Spleen (tissue), 11 donors: ENCODE measurements at regions not wholly inside any gene's neighbourhood (a gene's known extent, or its start where the extent isn't known, plus 50 kb on each side); places are given as distances from the start of the nearest gene placed in this dataset.

Experiments
- DNase-seq: peaks from one replicate; pipeline ENCODE4 v3.0.0-alpha.2; 2020
- H3K27ac ChIP-seq, 8 donors: fragments of 200-600 bp; sonication (generic) in 7 of 8; 1 replicate in 4 of 8; 2 replicates in 4 of 8; pipeline versions ENCODE4 v1.5.0 to v1.8.0; 2016 to 2021; ENCODE audit warnings: inconsistent platforms in 4 of 8, mild to moderate bottlenecking in 4 of 8, moderate library complexity in 1 of 8
- H3K27me3 ChIP-seq, 7 donors: fragments of 200-600 bp; sonication (generic) in 6 of 7; replicated peaks in 1 of 7; 1 replicate in 4 of 7; 2 replicates in 3 of 7; pipeline versions ENCODE4 v1.5.0 to v1.8.0; 2016 to 2021; ENCODE audit warnings: inconsistent platforms in 3 of 7, mild to moderate bottlenecking in 1 of 7
- H3K36me3 ChIP-seq, 6 donors: fragments of 200-600 bp; sonication (generic) in 5 of 6; 1 replicate in 4 of 6; 2 replicates in 2 of 6; pipeline versions ENCODE4 v1.5.0 to v1.8.0; 2016 to 2021; ENCODE audit warnings: inconsistent platforms in 2 of 6
- H3K4me1 ChIP-seq, 6 donors: fragments of 200-600 bp; sonication (generic) in 5 of 6; 1 replicate in 3 of 6; 2 replicates in 3 of 6; pipeline versions ENCODE4 v1.5.0 to v1.8.0; 2016 to 2021; ENCODE audit warnings: inconsistent platforms in 3 of 6
- H3K4me3 ChIP-seq, 8 donors: fragments of 200-600 bp; sonication (generic) in 7 of 8; 1 replicate in 4 of 8; 2 replicates in 4 of 8; pipeline versions ENCODE4 v1.5.0 to v1.8.0; 2016 to 2021; ENCODE audit warnings: inconsistent platforms in 4 of 8, mild to moderate bottlenecking in 4 of 8, moderate library complexity in 2 of 8
- H3K9me3 ChIP-seq, 8 donors: fragments of 200-600 bp; sonication (generic) in 7 of 8; 1 replicate in 4 of 8; 2 replicates in 4 of 8; pipeline versions ENCODE4 v1.5.0 to v1.8.0; 2016 to 2021; ENCODE audit warnings: inconsistent platforms in 4 of 8
- POLR2A ChIP-seq, 3 donors: fragments of 450-650 bp; IDR thresholded peaks; one replicate each; pipeline ENCODE4 v1.5.1; 2017; ENCODE audit warnings: antibody characterized with exemption in 3 of 3, mild to moderate bottlenecking in 1 of 3
- POLR2AphosphoS5 ChIP-seq, 3 donors: sonication (generic); formaldehyde crosslinking; IDR thresholded peaks; one replicate each; pipeline ENCODE4 v1.5.1; 2017; ENCODE audit warnings: antibody characterized with exemption in 3 of 3
- WGBS, 5 donors: extraction: QIAGEN DNeasy Blood & Tissue Kit in 3 of 5; methylation state at CpG; one replicate each; pipeline versions ENCODE4 v1.1.5 to v1.1.7; 2013 to 2018; 5-methylcytosine and 5-hydroxymethylcytosine counted together
- intact Hi-C: fragments of 100-400 bp; cut with DNase I; formaldehyde crosslinking; loops from one replicate; pipeline ENCODE4 v1.15.0; 2023; ENCODE audit warnings: low total_unique reads
- TF ChIP-seq, protein P1 (sequence below), 11 experiments: fragments of 200-600 bp in 7 of 11; fragments of 450-650 bp in 4 of 11; sonication (generic) in 4 of 11; IDR thresholded peaks in 8 of 11; conservative IDR thresholded peaks in 3 of 11; 1 replicate in 7 of 11; 2 replicates in 4 of 11; pipeline versions ENCODE4 v1.4.0 to v1.8.0; 2016 to 2021; ENCODE audit warnings: antibody characterized with exemption in 11 of 11, inconsistent platforms in 4 of 11, mild to moderate bottlenecking in 1 of 11
- donor health status: healthy with polysubstance abuse.
- donor health status: DM: no; HTN: no; CAD: no; lungs with moderate emphysema.
- donor health status: DM: no; HTN: no; CAD: no.
- donor health status: Bipolar disorder and iron deficiency.
- donor health status: healthy.
- donor health status: DM: no; HTN: no; CAD: no.
- donor health status: DM: yes; HTN: yes; CAD: no.

DNA sequence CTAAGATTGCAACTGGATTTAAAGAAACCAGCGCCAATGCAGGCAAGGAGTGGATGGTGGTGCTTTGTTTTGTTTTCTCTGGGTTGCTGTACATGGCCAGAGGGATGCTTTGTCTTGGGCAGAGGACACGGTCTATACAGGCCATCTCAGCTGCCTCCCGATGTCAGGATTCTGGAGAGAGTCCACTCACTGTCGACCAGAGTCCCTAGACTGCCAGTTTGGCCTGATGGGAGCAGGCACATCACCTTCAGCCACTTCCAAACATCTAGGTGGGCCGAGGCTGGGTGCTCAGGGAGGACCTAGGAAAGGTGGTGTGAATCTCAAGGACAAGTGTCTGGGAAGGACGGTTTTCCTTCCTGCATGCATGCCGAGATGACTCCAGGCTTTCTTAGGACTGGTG is 152.1 kb downstream of the BUB3 start:
- H3K4me3 ChIP-seq = no peak overlapping the region
- no peak for DNase-seq
- H3K27ac ChIP-seq = no peak overlapping the region
- WGBS, 5 donors = 62 to 90% (median 87%) methylated on average over 6 to 7 of the region's 7 CpGs
- TF ChIP-seq POLR2A (IDR thresholded peaks at IDR 0.05) (no peak), POLR2AphosphoS5 (IDR thresholded peaks at IDR 0.05) (no peak)
- TF ChIP-seq, protein P1, sequence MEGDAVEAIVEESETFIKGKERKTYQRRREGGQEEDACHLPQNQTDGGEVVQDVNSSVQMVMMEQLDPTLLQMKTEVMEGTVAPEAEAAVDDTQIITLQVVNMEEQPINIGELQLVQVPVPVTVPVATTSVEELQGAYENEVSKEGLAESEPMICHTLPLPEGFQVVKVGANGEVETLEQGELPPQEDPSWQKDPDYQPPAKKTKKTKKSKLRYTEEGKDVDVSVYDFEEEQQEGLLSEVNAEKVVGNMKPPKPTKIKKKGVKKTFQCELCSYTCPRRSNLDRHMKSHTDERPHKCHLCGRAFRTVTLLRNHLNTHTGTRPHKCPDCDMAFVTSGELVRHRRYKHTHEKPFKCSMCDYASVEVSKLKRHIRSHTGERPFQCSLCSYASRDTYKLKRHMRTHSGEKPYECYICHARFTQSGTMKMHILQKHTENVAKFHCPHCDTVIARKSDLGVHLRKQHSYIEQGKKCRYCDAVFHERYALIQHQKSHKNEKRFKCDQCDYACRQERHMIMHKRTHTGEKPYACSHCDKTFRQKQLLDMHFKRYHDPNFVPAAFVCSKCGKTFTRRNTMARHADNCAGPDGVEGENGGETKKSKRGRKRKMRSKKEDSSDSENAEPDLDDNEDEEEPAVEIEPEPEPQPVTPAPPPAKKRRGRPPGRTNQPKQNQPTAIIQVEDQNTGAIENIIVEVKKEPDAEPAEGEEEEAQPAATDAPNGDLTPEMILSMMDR (IDR thresholded peaks at IDR 0.05 in 8 of 11, conservative IDR thresholded peaks at IDR 0.05 in 3 of 11) = no peak
- no peaks in the 10 kb centered on the region for H3K27me3 ChIP-seq
- no peaks in the 10 kb centered on the region for H3K9me3 ChIP-seq
- intact Hi-C loops = no loop called here
- no peaks in the 10 kb centered on the region for H3K36me3 ChIP-seq
- no peaks in the 10 kb centered on the region for H3K4me1 ChIP-seq

DNA sequence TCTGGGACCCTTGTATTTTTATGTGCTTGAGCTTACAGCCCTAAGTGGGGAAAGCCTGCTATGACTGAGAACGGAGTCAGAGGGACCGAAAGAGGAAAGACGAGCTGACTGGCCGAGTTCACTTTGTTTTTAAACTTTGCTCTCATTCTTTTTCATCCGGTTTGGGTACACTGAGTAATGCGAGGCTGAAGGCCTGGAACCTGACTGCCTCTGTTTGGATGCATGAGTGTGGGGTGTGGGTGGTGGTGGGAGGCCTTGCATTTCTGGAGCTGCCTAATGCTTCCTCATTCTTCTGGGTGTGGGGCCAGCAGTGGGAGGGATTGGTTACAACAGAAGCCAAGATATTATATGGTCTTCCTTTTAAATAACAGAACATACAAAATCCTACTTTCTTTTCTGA is 155.5 kb downstream of the BUB3 start:
- Histone ChIP-seq H3K4me1 (no peaks in the 10 kb centered on the region), H3K27me3 (no peaks in the 10 kb centered on the region), H3K27ac (peak overlapping the region in 1 of 8 donors; percentile 41), H3K36me3 (no peaks in the 10 kb centered on the region), H3K9me3 (no peaks in the 10 kb centered on the region), H3K4me3 (no peak overlapping the region)
- no peak for DNase-seq
- intact Hi-C loops = no loop called here
- 64 to 91% (median 78%) methylated on average over 6 of the region's 6 CpGs for whole genome bisulfite sequencing, 5 donors
- TF ChIP-seq POLR2AphosphoS5 (IDR thresholded peaks at IDR 0.05) = no peak

DNA sequence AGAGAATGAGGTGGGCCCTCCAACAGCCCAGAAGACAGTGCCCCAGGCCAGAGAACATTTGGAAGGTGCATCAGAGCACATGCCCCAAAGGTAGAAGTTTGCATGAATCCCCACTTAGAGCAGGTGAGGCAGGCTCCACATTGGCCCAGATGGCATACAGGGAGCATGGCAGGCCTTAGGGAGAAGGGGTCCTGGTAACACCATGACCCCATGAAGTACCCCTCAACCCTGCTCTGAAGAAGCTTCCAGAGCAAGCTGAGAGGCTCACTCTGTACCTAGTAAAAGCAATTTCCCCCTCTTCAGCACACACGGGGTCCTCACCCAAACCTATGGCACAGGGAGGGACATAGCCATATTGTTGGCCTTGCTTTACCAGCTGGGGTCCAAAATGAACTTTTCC is 162.6 kb downstream of the BUB3 start:
- no peak for TF ChIP-seq POLR2AphosphoS5 (IDR thresholded peaks at IDR 0.05)
- TF ChIP-seq, protein P1 (IDR thresholded peaks at IDR 0.05 in 8 of 11, conservative IDR thresholded peaks at IDR 0.05 in 3 of 11) = no peak
- TF ChIP-seq POLR2A (IDR thresholded peaks at IDR 0.05) = no peak
- WGBS, 5 donors = 78 to 100% (median 90%) methylated on average over 1 of the region's 1 CpG
- intact Hi-C loops = no loop called here

DNA sequence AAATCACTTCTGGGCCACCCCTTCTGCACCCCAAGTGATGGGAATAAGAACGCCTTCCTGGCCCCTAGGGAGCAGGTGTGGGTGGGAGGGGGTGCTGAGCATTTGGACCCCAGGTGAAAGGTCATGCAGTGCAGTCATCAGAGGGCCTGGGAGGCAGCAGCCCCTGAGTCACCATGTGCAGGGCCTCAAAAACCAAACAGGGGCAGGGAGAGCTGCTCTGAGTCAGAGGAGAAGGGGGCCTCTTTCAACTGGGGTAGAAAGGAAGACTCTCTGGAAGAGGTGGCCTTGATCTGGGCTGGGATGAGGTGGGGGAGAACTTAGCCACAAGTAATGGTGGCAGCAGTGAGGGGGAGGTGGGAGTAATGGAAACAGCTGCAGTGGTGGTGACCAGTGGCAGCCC is 164.3 kb downstream of the BUB3 start:
- intact Hi-C loops = no loop called here
- Histone ChIP-seq H3K27ac (no peak overlapping the region), H3K36me3 (no peaks in the 10 kb centered on the region), H3K4me1 (no peaks in the 10 kb centered on the region), H3K27me3 (no peaks in the 10 kb centered on the region), H3K4me3 (no peak overlapping the region), H3K9me3 (no peaks in the 10 kb centered on the region)
- WGBS, 5 donors = 55 to 88% (median 73%) methylated on average over 1 of the region's 1 CpG
- no peak for DNase-seq
- TF ChIP-seq, protein P1 (IDR thresholded peaks at IDR 0.05 in 8 of 11, conservative IDR thresholded peaks at IDR 0.05 in 3 of 11) = no peak
- TF ChIP-seq POLR2A (IDR thresholded peaks at IDR 0.05) (no peak), POLR2AphosphoS5 (IDR thresholded peaks at IDR 0.05) (no peak)

More for the DNA sequence above, 162.6 kb downstream of the BUB3 start:
- H3K27me3 ChIP-seq = no peaks in the 10 kb centered on the region
- no peak for DNase-seq
- H3K4me3 ChIP-seq = no peak overlapping the region
- H3K9me3 ChIP-seq = no peaks in the 10 kb centered on the region
- no peaks in the 10 kb centered on the region for H3K4me1 ChIP-seq
- H3K27ac ChIP-seq = no peak overlapping the region
- H3K36me3 ChIP-seq = no peaks in the 10 kb centered on the region

DNA sequence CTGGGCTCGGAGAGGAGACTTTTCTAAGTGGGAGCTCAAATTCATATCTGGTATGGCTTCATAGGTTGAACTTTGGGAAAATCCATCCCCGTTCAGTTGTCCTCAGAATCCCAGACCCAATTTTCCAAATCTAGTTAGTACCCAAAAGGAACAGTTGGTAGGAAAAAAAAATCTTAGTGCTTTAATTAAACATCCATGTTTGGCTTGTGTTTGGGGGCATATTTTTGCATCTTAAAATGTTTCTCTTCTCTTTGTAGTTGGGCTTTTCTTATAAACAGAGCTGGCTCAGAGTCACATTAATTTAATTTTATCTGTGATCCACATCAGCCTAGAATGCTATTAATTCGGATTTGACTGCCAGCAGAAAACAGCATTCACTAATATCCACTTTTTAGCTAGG is 165.9 kb downstream of the BUB3 start:
- Histone ChIP-seq H3K9me3 (no peaks in the 10 kb centered on the region), H3K27ac (no peak overlapping the region), H3K4me3 (no peak overlapping the region), H3K27me3 (no peaks in the 10 kb centered on the region), H3K36me3 (no peaks in the 10 kb centered on the region), H3K4me1 (no peaks in the 10 kb centered on the region)
- TF ChIP-seq, protein P1 (IDR thresholded peaks at IDR 0.05 in 8 of 11, conservative IDR thresholded peaks at IDR 0.05 in 3 of 11) = no peak
- TF ChIP-seq POLR2AphosphoS5 (IDR thresholded peaks at IDR 0.05) (no peak), POLR2A (IDR thresholded peaks at IDR 0.05) (no peak)
- DNase-seq = no peak
- intact Hi-C loops = no loop called here
- 63 to 77% (median 67%) methylated on average over 3 of the region's 3 CpGs for WGBS, 5 donors
